Mucosa of stomach (tissue), 1 donor: ENCODE measurements at regions not wholly inside any gene's neighbourhood (a gene's known extent, or its start where the extent isn't known, plus 50 kb on each side); places are given as distances from the start of the nearest gene placed in this dataset.

Source experiments
- H3K27me3 ChIP-seq: one replicate; pipeline ENCODE4 v1.7.0; 2013; ENCODE audit warnings: mild to moderate bottlenecking, low read length; ENCODE audit not compliant: control insufficient read depth, insufficient read depth
- H3K36me3 ChIP-seq: one replicate; pipeline ENCODE4 v1.7.0; 2013; ENCODE audit warnings: low read length; ENCODE audit not compliant: control insufficient read depth, insufficient read depth
- H3K4me1 ChIP-seq: one replicate; pipeline ENCODE4 v1.7.0; 2013; ENCODE audit warnings: mild to moderate bottlenecking, low read length; ENCODE audit not compliant: control insufficient read depth, insufficient read depth
- H3K4me3 ChIP-seq: one replicate; pipeline ENCODE4 v1.7.0; 2013; ENCODE audit warnings: low read length
- H3K9ac ChIP-seq: one replicate; pipeline ENCODE4 v1.7.0; 2013; ENCODE audit warnings: mild to moderate bottlenecking, low read length, moderate library complexity
- H3K9me3 ChIP-seq: one replicate; pipeline ENCODE4 v1.7.0; 2013; ENCODE audit warnings: mild to moderate bottlenecking, low read length, moderate library complexity; ENCODE audit not compliant: control insufficient read depth
- donor health status: Pancreatic carcinoma.

DNA sequence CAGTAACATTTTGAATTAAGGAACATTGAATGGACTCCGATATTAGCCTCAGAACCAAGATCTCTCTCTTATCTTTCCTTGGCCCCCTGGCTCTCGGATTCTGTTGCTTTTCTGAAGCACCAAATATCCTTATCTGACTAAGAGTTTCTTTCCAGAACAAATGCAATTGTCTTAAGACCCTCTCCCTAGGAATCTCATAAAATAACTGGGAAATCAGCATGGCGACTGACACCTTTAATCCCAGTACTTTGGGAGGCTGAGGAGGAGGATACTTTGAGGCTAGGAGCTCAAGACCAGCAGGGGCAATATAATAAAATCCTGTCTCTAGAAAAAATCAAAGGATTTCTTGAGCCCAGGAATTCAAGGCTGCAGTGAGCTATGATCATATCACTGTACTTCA lies 984.5 kb downstream of the HACE1 start:
- Histone ChIP-seq H3K4me1 (no peaks in the 10 kb centered on the region), H3K36me3 (no peaks in the 10 kb centered on the region), H3K9ac (no peak overlapping the region), H3K9me3 (no peaks in the 10 kb centered on the region), H3K27me3 (no peaks in the 10 kb centered on the region), H3K4me3 (no peak overlapping the region)

DNA sequence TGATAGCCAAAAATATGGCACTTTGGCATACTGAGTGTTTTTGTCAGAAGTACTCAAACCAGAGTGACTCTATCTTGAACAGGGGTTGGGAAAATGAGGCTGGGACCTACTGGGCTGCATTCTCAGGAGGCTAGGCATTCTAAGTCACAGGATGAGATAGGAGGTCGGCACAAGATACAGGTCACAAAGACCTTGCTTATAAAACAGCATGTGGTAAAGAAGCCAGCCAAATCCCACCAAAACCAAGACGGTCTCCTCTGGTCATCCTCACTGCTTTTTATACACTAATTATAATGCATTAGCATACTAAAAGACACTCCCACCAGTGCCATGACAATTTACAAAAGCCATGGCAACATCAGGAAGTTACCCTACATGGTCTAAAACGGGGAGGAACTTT lies 985.1 kb downstream of the HACE1 start:
- no peaks in the 10 kb centered on the region for H3K27me3 ChIP-seq
- H3K9ac ChIP-seq = no peak overlapping the region
- H3K36me3 ChIP-seq = no peaks in the 10 kb centered on the region
- H3K9me3 ChIP-seq = no peaks in the 10 kb centered on the region
- no peaks in the 10 kb centered on the region for H3K4me1 ChIP-seq
- H3K4me3 ChIP-seq = no peak overlapping the region

DNA sequence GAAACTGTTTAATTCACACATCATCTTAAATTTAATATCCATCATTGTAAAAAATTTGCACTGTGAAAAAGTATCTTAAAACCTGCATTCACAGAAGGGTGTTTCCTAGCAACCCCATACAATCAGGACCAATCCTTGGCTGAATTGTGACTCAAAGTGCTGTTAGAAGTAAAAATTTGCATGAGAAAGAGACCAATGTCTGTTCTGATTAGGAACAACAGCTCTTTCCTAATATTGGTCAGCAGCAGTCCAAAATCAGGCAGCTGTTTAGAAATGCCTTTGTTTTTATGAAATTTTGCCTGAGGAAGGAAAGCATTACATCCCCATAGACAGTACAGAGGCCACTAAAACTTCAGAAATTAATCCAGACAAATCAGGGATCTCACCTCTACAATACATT lies 987.0 kb downstream of the HACE1 start:
- H3K36me3 ChIP-seq = no peaks in the 10 kb centered on the region
- no peak overlapping the region for H3K9ac ChIP-seq

DNA sequence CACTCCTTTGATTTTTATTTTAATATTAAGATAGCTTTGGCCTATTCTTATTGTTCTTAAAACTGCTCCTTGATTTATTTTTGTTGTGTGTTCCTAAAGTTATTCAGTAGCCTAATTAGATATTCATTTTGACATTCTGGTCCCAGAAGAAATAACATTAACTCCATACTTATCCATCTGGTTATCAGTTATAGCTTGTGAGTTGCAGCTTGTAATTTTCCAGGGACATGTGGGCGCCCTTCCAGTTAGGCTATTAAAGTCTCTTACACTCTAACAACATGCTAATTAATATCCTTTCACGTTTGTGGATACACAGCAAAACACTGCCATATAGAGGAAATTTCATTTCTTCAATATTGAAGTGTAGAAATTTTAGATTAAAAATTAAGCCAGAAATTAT lies 987.5 kb downstream of the HACE1 start:
- H3K9me3 ChIP-seq = no peaks in the 10 kb centered on the region
- no peak overlapping the region for H3K9ac ChIP-seq
- H3K4me3 ChIP-seq = no peak overlapping the region
- H3K27me3 ChIP-seq = no peaks in the 10 kb centered on the region
- no peaks in the 10 kb centered on the region for H3K36me3 ChIP-seq
- no peaks in the 10 kb centered on the region for H3K4me1 ChIP-seq

More for the DNA sequence above, 987.0 kb downstream of the HACE1 start:
- H3K9me3 ChIP-seq = no peaks in the 10 kb centered on the region
- H3K27me3 ChIP-seq = no peaks in the 10 kb centered on the region
- no peak overlapping the region for H3K4me3 ChIP-seq
- no peaks in the 10 kb centered on the region for H3K4me1 ChIP-seq

DNA sequence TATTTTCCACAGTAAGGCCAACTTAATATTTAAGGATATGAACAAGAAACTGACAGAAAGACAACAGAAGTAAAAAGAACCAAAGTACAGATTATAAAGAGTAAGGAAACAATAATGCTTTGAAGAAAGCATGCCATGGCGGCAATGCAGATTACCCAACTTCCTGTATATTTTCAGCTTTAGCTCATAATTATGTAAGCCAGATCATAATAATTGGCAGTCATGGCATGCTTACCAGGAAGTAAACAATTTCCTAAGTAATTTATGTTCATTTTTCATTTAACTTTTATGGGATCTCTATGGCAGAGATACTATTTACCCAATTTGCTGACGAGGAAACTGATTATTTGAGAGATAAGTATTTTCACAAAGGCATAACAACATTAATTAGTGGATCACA lies 988.7 kb downstream of the HACE1 start:
- H3K4me1 ChIP-seq = no peaks in the 10 kb centered on the region
- H3K9me3 ChIP-seq = no peaks in the 10 kb centered on the region
- H3K36me3 ChIP-seq = no peaks in the 10 kb centered on the region
- no peaks in the 10 kb centered on the region for H3K27me3 ChIP-seq
- no peak overlapping the region for H3K9ac ChIP-seq
- no peak overlapping the region for H3K4me3 ChIP-seq

DNA sequence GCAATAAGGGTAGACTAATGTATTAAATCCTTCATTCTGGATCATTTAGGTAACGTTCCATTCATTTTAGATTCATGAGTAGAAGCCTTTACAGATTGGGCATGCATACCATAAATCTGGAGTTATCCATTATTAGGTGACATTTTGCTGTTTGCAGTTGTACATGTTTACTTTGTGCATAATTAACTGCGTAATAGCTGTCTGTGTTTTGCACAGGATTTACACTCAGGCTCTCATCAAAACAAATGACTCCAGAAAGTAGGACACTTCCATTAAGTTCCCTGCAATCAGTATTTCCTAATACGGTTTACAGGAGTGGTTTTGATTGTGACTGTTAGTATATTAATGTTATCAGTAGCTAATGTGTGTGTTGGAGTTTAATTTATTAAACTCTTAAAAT lies 997.4 kb downstream of the HACE1 start:
- Histone ChIP-seq H3K9me3 (no peaks in the 10 kb centered on the region), H3K4me1 (no peaks in the 10 kb centered on the region), H3K9ac (no peak overlapping the region), H3K27me3 (no peaks in the 10 kb centered on the region), H3K36me3 (no peaks in the 10 kb centered on the region), H3K4me3 (no peak overlapping the region)

DNA sequence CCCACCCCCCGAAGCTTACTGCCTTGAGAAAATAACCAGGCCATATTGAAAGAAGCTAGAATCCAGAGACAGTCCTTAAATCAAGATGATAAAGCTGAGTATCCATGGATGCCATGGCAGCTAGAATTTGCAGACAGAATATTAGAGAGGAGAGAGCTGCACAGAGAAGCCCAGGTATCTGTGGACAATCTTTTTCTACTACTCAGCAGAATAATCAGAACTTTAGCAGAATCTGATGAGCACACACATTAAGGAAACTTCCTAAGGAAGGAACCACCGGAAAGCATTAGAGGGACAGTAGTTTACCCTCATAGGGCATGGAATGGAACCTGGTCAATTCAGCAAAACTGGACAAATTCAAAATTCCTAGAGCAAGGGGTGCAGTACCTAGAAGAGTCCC lies 1001.7 kb downstream of the HACE1 start:
- no peaks in the 10 kb centered on the region for H3K27me3 ChIP-seq
- H3K9me3 ChIP-seq = no peaks in the 10 kb centered on the region
- no peaks in the 10 kb centered on the region for H3K4me1 ChIP-seq
- no peak overlapping the region for H3K9ac ChIP-seq
- H3K4me3 ChIP-seq = no peak overlapping the region
- no peaks in the 10 kb centered on the region for H3K36me3 ChIP-seq

DNA sequence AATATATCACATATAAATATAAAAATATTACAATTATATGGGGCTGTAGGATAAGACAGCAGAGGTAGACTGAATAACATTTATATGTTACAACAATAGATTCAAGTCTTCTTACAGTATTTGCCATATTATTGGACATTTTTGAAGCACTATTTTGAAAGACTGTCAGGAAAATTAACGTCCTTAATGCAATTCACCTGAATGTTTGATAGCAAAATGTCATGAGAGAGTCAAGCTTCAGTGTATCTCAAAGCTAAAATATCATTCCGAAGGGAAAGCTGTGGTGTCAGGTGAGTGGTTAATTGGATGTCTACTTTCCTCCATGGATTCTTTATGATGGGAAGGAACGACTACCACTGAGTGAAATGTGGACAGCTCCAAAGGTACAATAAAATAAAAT lies 1004.0 kb downstream of the HACE1 start:
- Histone ChIP-seq H3K27me3 (no peaks in the 10 kb centered on the region), H3K36me3 (no peaks in the 10 kb centered on the region), H3K9me3 (no peaks in the 10 kb centered on the region), H3K9ac (no peak overlapping the region), H3K4me1 (no peaks in the 10 kb centered on the region), H3K4me3 (no peak overlapping the region)

DNA sequence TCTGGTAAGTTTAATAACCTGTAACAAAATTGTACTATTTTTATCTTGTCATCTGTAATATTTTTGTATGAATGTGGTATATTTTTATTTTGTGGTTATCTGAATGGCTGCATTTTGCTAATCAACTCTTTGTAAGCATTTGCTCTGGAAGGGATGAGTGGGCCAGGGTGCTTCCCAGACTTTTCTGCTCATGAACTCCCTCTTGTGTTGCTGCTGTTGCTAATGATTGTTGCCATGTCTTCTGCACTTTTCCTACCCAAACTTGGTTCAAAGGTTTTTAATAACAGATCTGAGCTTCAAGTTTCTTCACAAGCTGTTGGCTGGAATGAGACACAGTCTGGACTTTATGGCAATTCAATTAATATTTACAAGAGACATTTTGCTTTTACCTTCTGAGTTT lies 1005.7 kb downstream of the HACE1 start:
- no peak overlapping the region for H3K4me3 ChIP-seq
- H3K4me1 ChIP-seq = no peaks in the 10 kb centered on the region
- no peak overlapping the region for H3K9ac ChIP-seq
- no peaks in the 10 kb centered on the region for H3K27me3 ChIP-seq
- H3K9me3 ChIP-seq = no peaks in the 10 kb centered on the region
- no peaks in the 10 kb centered on the region for H3K36me3 ChIP-seq

DNA sequence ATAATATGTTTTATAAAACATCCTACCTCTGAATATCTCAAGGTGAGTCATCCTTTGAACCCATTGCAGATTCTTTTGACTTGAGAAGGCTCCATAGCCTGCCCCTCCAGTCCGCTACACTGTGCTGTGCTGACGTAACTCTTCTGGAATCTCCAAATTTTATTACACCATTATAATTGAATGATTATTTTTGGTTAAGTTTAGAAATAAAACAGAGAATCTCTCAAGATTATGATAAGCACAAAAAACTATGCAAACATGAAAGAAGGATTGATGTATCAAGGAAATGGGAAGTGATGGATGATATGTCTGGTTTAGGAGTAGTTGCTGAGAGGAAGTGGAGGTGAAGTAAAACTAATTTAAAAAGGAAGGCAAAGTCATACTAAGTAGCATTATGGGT lies 1021.3 kb downstream of the HACE1 start:
- H3K36me3 ChIP-seq = no peaks in the 10 kb centered on the region
- H3K4me3 ChIP-seq = no peak overlapping the region
- no peaks in the 10 kb centered on the region for H3K4me1 ChIP-seq
- no peaks in the 10 kb centered on the region for H3K27me3 ChIP-seq
- H3K9me3 ChIP-seq = no peaks in the 10 kb centered on the region
- H3K9ac ChIP-seq = no peak overlapping the region

DNA sequence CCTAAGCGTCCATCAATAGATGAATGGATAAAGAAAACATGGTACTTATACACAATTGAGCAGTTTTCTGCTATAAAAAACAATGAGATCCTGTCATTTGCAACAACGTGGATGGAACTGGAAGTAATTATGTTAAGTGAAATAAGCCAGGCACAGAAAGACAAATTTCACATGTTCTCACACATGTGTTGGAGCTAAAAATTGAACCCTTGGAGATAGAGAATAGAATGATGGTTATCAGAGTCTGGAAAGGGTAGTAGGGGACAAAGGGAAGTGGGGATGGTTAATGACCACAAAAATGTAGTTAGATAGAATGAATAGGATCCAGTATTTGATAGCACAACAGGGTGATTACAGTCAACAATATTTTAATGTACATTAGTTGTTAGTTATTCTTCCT lies 1033.5 kb downstream of the HACE1 start:
- H3K36me3 ChIP-seq = no peaks in the 10 kb centered on the region
- H3K4me1 ChIP-seq = no peaks in the 10 kb centered on the region
- no peak overlapping the region for H3K4me3 ChIP-seq
- H3K9me3 ChIP-seq = no peaks in the 10 kb centered on the region
- no peaks in the 10 kb centered on the region for H3K27me3 ChIP-seq
- H3K9ac ChIP-seq = no peak overlapping the region

DNA sequence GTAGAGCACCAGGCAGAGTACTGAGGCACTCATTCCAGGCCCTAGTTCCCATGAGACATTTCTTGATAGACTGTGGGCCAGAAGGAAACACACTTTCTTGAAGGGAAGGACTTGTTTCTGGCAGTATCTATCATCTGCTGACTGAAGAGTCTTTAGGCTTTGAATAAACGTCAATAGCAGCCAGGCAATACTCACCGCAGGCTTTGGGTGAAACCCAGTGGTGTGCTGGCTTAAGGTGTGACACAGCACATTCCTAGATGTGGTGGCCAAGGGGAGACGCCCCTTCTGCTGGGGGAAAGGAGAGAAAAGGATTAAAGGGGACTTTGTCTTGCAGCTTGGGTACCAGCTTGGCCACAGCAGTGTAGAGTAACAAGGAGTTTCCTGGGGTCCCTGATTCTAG lies 1039.6 kb downstream of the HACE1 start:
- Histone ChIP-seq H3K9me3 (no peaks in the 10 kb centered on the region), H3K9ac (no peak overlapping the region), H3K4me3 (no peak overlapping the region), H3K36me3 (no peaks in the 10 kb centered on the region), H3K4me1 (no peaks in the 10 kb centered on the region), H3K27me3 (no peaks in the 10 kb centered on the region)

DNA sequence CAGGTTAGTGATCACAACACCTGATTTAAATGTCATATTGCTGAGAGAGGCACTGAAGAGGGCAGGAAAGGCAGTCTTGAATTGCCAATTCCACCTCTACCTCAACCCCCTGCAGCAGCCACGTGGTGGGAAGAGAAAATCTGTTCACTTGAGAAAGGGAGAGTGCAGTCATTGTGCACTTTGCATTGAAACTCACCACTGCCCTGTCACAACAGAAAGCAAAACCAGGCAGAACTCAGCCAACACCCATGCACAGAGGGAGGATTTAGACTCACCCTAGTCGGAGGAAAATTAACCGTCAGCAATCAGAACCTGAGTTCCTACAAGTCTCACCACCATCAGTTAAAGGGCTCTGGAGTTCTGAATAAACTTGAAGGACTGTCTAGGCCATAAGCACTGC lies 1040.2 kb downstream of the HACE1 start:
- no peaks in the 10 kb centered on the region for H3K27me3 ChIP-seq
- no peak overlapping the region for H3K4me3 ChIP-seq
- H3K9me3 ChIP-seq = no peaks in the 10 kb centered on the region
- H3K4me1 ChIP-seq = no peaks in the 10 kb centered on the region
- no peak overlapping the region for H3K9ac ChIP-seq
- no peaks in the 10 kb centered on the region for H3K36me3 ChIP-seq
